ENCODE measurements at regions not wholly inside any gene's neighbourhood (a gene's known extent, or its start where the extent isn't known, plus 50 kb on each side); places are given as distances from the start of the nearest gene placed in this dataset.
A peak's percentile ranks its signal among the peaks of the same experiment; 100 is the strongest.
"Not testable (repeated sequence)": the region's sequence is repeated elsewhere in the genome, so short reads cannot be mapped to it uniquely, and the experiment has no call there.

DNA sequence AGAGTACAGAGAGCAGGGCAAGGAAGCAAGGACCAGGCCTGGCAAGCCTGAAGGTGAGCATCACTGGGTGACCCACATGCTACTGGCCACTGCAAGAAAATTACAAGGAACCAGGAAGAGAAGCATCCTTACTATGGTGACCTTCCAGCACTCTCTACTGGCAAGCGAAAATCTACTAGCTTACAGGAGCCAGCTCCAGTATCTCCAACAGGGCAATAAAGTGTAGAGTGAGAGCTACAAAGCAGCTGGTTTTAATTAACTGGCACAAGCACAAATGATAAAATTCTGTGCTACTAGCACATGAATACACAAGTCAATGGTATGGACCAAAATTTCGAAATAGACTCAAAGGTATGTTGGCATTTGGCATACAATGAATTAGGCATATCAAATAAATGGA is 113.3 kb upstream of the CAST start:
- peak; percentile 27 for DNase-seq (ENCODE audit: extremely low read depth, low read depth)
- TF ChIP-seq, protein P1, sequence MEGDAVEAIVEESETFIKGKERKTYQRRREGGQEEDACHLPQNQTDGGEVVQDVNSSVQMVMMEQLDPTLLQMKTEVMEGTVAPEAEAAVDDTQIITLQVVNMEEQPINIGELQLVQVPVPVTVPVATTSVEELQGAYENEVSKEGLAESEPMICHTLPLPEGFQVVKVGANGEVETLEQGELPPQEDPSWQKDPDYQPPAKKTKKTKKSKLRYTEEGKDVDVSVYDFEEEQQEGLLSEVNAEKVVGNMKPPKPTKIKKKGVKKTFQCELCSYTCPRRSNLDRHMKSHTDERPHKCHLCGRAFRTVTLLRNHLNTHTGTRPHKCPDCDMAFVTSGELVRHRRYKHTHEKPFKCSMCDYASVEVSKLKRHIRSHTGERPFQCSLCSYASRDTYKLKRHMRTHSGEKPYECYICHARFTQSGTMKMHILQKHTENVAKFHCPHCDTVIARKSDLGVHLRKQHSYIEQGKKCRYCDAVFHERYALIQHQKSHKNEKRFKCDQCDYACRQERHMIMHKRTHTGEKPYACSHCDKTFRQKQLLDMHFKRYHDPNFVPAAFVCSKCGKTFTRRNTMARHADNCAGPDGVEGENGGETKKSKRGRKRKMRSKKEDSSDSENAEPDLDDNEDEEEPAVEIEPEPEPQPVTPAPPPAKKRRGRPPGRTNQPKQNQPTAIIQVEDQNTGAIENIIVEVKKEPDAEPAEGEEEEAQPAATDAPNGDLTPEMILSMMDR (IDR thresholded peaks at IDR 0.05; ENCODE audit: low read depth, low read length): no peak

DNA sequence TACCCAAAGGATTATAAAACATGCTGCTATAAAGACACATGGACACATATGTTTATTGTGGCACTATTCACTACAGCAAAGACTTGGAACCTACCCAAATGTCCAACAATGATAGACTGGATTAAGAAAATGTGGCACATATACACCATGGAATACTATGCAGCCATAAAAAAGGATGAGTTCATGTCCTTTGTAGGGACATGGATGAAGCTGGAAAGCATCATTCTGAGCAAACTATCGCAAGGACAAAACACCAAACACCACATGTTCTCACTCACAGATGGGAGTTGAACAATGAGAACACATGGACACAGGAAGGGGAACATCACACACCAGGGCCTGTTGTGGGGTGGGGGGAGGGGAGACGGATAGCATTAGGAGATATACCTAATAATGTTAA is 101.3 kb upstream of the CAST start:
- not testable (repeated sequence) for DNase-seq (ENCODE audit: extremely low read depth, low read depth)

DNA sequence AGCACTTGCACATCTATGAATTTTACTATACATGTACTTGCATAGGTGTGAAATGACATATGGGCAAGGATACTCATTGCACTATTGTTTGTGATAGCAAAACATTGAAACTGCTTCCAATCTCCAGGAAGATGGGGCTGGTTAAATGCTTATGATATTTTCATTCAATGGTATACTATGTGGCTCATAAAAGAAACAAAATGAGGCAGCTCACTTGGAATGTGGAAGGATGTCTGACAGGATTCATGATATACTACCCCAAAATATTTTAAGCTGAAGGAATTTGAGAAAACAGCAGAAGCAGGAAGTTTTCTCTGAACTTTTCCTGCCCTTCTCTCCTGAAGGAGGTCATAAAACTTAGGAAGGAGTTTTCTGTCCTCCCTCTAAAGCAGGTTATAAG is 99.6 kb upstream of the CAST start:
- no peak for DNase-seq (ENCODE audit: extremely low read depth, low read depth)

DNA sequence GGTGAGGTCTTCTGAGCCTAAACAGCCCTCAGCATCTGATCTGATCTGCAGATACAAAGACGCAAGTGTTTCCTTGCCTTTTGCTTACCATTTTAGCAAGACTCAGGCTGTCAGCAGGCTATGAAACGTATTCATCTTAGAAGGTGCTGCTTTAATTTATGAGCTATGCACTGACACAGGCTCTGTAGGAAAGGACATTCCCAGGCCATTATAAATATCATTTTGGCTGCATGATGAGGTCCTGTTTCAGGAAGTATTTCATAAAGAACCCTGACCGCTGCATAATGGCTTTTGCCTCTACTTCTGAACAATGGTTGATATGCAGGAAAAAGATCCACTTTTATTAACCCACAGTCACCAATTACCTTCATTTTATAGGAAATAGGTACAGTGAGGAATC is 98.4 kb upstream of the CAST start:
- no peak for DNase-seq (ENCODE audit: extremely low read depth, low read depth)

More for the DNA sequence above, 99.6 kb upstream of the CAST start:
- TF ChIP-seq, protein P1 (IDR thresholded peaks at IDR 0.05; ENCODE audit: low read depth, low read length): no peak

DNA sequence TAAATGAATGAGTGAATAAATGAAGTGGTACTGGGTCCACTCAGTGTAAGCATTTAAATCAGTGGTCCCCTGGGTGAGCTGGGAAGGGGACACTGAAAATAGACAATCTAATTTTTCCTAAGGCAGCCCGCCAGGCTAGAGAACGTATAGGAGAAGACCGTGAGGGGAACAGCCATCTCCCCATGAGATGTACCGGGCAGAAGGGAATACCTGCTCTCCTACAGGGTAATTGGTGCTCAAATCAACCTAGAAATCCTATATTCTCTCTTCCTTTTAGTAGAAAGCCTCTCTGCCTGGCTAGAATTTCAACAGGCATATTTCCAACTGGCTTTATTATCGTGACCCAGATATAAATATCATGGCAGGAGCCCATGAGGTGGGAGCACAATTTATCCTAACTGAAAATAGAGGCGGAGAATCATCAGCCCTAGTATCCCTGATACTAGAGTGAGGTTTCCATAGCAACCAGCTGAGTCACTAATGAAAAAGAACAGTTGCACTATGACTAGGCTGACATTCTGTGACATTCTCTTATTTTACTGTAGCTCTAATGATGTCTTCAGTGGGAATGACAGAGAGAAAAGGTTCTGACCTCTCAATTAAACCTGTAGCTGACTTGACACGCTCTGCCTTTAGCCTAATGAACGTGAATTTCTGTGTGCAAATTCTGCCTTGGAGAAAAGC is 96.5 kb upstream of the CAST start:
- TF ChIP-seq, protein P1 (IDR thresholded peaks at IDR 0.05; ENCODE audit: low read depth, low read length): no peak
- peak; percentile 10 for DNase-seq (ENCODE audit: extremely low read depth, low read depth)

More for the DNA sequence above, 98.4 kb upstream of the CAST start:
- TF ChIP-seq, protein P1 (IDR thresholded peaks at IDR 0.05; ENCODE audit: low read depth, low read length): no peak

DNA sequence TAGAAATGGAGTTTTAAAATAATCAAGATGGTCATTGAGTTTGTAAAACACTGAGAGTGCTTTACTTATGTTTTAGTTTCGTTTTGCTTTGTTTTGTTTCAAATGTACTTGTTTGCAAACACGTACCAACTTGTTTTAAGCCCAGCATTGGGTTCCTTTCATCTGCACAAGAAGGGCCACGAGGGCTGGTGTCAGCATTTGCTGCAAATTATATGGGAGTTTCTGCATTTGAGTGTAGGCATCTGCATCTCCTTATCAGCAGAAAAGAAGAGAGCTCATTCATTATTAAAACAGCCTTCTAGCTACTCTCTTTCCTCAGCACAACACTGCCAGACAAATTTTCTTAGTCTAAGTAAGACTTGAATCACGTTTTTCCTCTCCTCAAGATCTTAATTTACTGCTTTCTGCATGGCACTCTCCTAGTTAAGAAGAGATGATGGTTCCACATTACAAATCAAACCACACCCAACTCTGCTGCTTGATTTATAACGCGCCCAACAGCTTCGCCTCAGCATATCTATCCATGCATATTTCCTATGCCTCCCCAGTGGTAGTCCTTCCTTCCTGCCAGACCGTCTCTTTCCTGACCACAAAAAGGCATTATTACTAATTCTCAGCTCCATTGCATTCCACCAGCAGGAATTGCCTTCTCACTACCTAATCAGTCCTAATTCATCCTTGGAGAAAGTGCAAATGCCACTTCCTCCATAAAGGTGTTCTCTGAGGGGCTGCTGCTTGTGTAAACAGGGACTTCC is 95.2 kb upstream of the CAST start:
- DNase-seq (ENCODE audit: extremely low read depth, low read depth): no peak
- TF ChIP-seq, protein P1 (IDR thresholded peaks at IDR 0.05; ENCODE audit: low read depth, low read length): no peak

DNA sequence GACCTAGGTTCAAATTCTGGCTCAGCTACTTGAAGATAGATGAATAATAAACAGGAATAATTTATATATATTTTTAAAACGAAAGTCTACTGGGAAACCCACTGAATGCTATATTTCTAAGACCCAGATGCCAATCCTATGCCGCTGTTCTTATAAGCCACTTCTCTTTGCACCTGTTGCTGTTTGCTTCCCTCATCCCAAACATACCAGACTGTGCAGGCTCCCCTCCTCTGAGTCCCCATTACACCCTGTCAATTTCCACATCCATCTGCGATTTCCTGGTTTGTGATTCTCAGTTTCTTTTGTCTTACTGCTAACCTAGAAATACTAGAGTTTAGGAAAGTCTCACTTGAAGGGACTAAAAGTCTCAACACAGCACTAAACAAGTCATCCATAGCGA is 92.8 kb upstream of the CAST start:
- TF ChIP-seq, protein P1 (IDR thresholded peaks at IDR 0.05; ENCODE audit: low read depth, low read length): no peak
- no peak for DNase-seq (ENCODE audit: extremely low read depth, low read depth)
